ENCODE measurements at regions not wholly inside any gene's neighbourhood (a gene's known extent, or its start where the extent isn't known, plus 50 kb on each side); places are given as distances from the start of the nearest gene placed in this dataset.

DNA sequence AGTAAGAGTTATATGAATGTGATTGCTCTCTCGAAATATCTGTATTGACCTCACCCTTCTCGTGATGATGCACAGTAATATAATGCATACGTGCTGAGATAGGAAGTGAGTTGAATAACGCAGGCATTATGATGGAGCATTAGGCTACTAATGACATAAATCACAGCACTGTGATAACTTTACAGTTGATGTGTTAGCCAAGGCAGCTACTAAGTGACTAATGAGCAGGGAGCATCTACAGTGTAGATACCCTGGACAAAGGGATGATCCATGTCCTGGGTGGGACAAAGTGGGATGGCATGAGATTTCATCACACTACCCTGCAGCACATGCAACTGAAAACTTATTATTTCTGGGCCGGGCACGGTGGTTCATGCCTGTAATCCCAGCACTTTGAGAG lies 68.4 kb downstream of the HDGFL1 start:
- no peaks in the 10 kb centered on the region for H3K9me3 ChIP-seq
- H3K4me3 Mint-ChIP-seq, result no peak overlapping the region
- no peak overlapping the region for H3K27ac Mint-ChIP-seq
- H3K4me3 ChIP-seq (ENCODE audit: control insufficient read depth in 1 of 2, extremely low read depth in 1 of 2, low read length in 1 of 2), result no peak overlapping the region
- ChIA-PET CTCF (no interaction called here), POLR2A (no interaction called here)
- peaks cover 0 to 7% (median 0%) of the 10 kb centered on the region in 3 donors for H3K9me3 Mint-ChIP-seq
- H3K36me3 Mint-ChIP-seq, result no peaks in the 10 kb centered on the region
- H3K4me1 ChIP-seq (ENCODE audit: control insufficient read depth in 1 of 2, extremely low read depth in 1 of 2, insufficient read depth in 2 of 2, low read length in 2 of 2), result no peaks in the 10 kb centered on the region
- WGBS (ENCODE audit: insufficient coverage), result 100% methylated on average over 2 of the region's 6 CpGs
- H3K27me3 ChIP-seq (replicated peaks in 1 of 2; ENCODE audit: control insufficient read depth in 2 of 2, extremely low read depth in 1 of 2, insufficient read depth in 2 of 2, low read length in 1 of 2), result no peaks in the 10 kb centered on the region
- no peak for DNase-seq
- no peak for ATAC-seq (replicated peaks in 1 of 4)
- no peaks in the 10 kb centered on the region for H3K4me1 Mint-ChIP-seq
- H3K27ac ChIP-seq (ENCODE audit: low read length), result no peak overlapping the region
- no peaks in the 10 kb centered on the region for H3K27me3 Mint-ChIP-seq
- H3K36me3 ChIP-seq (ENCODE audit: control insufficient read depth in 2 of 2, extremely low read depth in 1 of 2, insufficient read depth in 1 of 2, low read length in 1 of 2), result no peaks in the 10 kb centered on the region

DNA sequence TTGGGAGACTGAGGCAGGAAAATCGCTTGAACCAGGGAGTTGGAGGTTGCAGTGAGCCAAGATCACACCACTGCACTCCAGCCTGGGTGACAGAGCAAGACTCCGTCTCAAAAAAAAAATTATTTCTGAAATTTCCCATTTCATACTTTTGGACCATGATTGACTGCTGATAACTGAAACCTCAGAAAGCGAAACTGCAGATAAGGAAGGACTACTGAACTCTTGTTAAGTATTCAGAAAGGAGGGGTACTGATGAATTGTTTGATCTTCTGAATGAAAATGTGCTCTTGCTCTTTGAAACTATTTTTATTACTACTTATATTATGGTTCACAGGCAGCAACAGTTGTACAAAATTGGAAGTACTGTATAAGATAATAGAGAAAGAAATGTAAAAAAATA lies 69.0 kb downstream of the HDGFL1 start:
- Mint-ChIP-seq H3K27me3 (no peaks in the 10 kb centered on the region), H3K9me3 (peaks cover 0 to 7% (median 0%) of the 10 kb centered on the region in 3 donors), H3K4me3 (no peak overlapping the region), H3K36me3 (no peaks in the 10 kb centered on the region), H3K4me1 (no peaks in the 10 kb centered on the region), H3K27ac (no peak overlapping the region)
- CTCF ChIA-PET, result no interaction called here
- Histone ChIP-seq H3K36me3 (ENCODE audit: control insufficient read depth in 2 of 2, extremely low read depth in 1 of 2, insufficient read depth in 1 of 2, low read length in 1 of 2) (no peaks in the 10 kb centered on the region), H3K27ac (ENCODE audit: low read length) (no peak overlapping the region), H3K9me3 (no peaks in the 10 kb centered on the region), H3K27me3 (replicated peaks in 1 of 2; ENCODE audit: control insufficient read depth in 2 of 2, extremely low read depth in 1 of 2, insufficient read depth in 2 of 2, low read length in 1 of 2) (no peaks in the 10 kb centered on the region), H3K4me1 (ENCODE audit: control insufficient read depth in 1 of 2, extremely low read depth in 1 of 2, insufficient read depth in 2 of 2, low read length in 2 of 2) (no peaks in the 10 kb centered on the region), H3K4me3 (ENCODE audit: control insufficient read depth in 1 of 2, extremely low read depth in 1 of 2, low read length in 1 of 2) (no peak overlapping the region)
- no CpG with 5 or more reads among the region's 3 CpGs for WGBS (ENCODE audit: insufficient coverage)
- ATAC-seq (replicated peaks in 1 of 4) (no peak), DNase-seq (no peak)
- POLR2A ChIA-PET, result no interaction called here

GRCh38 chr6:22642254-22642653 lies 72.9 kb downstream of the HDGFL1 start:
- Mint-ChIP-seq H3K4me1 (no peaks in the 10 kb centered on the region), H3K9me3 (peaks cover 0 to 3% (median 0%) of the 10 kb centered on the region in 3 donors), H3K27ac (no peak overlapping the region), H3K27me3 (no peaks in the 10 kb centered on the region), H3K4me3 (no peak overlapping the region), H3K36me3 (no peaks in the 10 kb centered on the region)
- DNase-seq, result no peak
- no peaks in the 10 kb centered on the region for H3K27me3 ChIP-seq (replicated peaks in 1 of 2; ENCODE audit: control insufficient read depth in 2 of 2, extremely low read depth in 1 of 2, insufficient read depth in 2 of 2, low read length in 1 of 2)
- POLR2A ChIA-PET, result no interaction called here
- no peak overlapping the region for H3K27ac ChIP-seq (ENCODE audit: low read length)
- no peaks in the 10 kb centered on the region for H3K4me1 ChIP-seq (ENCODE audit: control insufficient read depth in 1 of 2, extremely low read depth in 1 of 2, insufficient read depth in 2 of 2, low read length in 2 of 2)
- no peaks in the 10 kb centered on the region for H3K9me3 ChIP-seq
- CTCF ChIA-PET, result no interaction called here
- ATAC-seq (replicated peaks in 1 of 4), result no peak
- WGBS (ENCODE audit: insufficient coverage), result no CpG with 5 or more reads among the region's 2 CpGs
- no peaks in the 10 kb centered on the region for H3K36me3 ChIP-seq (ENCODE audit: control insufficient read depth in 2 of 2, extremely low read depth in 1 of 2, insufficient read depth in 1 of 2, low read length in 1 of 2)
- H3K4me3 ChIP-seq (ENCODE audit: control insufficient read depth in 1 of 2, extremely low read depth in 1 of 2, low read length in 1 of 2), result no peak overlapping the region

DNA sequence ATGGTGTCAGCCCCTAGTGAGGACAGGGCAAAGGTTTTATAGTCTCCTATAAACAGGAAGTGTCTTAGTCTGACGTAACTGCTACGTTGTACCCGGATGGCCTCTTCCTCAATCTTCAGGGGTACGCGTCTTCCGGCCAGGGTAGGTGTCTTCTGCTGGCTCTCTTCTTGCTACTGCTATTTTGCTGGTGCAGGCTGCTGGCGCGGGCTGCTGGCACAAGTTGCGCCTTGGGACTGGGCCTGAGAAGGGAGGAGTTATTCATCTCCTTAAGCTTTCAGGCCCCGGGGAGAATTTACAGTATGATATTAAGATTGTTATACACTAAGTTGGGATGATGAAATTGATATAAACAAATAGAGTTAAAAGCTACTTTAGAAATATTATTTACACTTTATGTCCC lies 74.4 kb downstream of the HDGFL1 start:
- Mint-ChIP-seq H3K4me1 (no peaks in the 10 kb centered on the region), H3K9me3 (peaks cover 0 to 3% (median 0%) of the 10 kb centered on the region in 3 donors), H3K27me3 (no peaks in the 10 kb centered on the region), H3K36me3 (no peaks in the 10 kb centered on the region), H3K4me3 (no peak overlapping the region), H3K27ac (no peak overlapping the region)
- no peak overlapping the region for H3K4me3 ChIP-seq (ENCODE audit: control insufficient read depth in 1 of 2, extremely low read depth in 1 of 2, low read length in 1 of 2)
- no peaks in the 10 kb centered on the region for H3K4me1 ChIP-seq (ENCODE audit: control insufficient read depth in 1 of 2, extremely low read depth in 1 of 2, insufficient read depth in 2 of 2, low read length in 2 of 2)
- ATAC-seq (replicated peaks in 1 of 4) (no peak), DNase-seq (no peak)
- no peak overlapping the region for H3K27ac ChIP-seq (ENCODE audit: low read length)
- no peaks in the 10 kb centered on the region for H3K27me3 ChIP-seq (replicated peaks in 1 of 2; ENCODE audit: control insufficient read depth in 2 of 2, extremely low read depth in 1 of 2, insufficient read depth in 2 of 2, low read length in 1 of 2)
- WGBS (ENCODE audit: insufficient coverage), result 100% methylated on average over 1 of the region's 10 CpGs
- CTCF ChIA-PET, result no interaction called here
- no peaks in the 10 kb centered on the region for H3K9me3 ChIP-seq
- POLR2A ChIA-PET, result no interaction called here
- no peaks in the 10 kb centered on the region for H3K36me3 ChIP-seq (ENCODE audit: control insufficient read depth in 2 of 2, extremely low read depth in 1 of 2, insufficient read depth in 1 of 2, low read length in 1 of 2)

DNA sequence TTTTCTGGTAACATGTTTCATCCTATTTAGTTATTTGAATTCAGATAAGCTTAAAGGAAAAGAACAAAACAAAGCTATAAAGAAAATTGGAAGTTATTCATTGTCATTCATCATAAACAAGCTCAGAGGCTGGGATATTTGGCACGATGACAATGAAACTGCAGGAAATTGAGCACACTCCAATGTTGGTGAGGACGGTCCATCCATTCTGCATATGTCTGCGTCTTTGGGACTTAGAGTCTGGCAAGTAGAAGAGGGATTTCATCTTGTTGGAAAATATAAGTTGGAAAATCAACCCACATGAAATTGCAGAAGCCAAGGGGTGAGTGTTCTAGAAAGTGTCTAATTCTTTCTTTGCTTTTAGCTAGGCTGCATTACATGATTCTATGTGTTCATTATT lies 78.4 kb downstream of the HDGFL1 start:
- Histone ChIP-seq H3K4me1 (ENCODE audit: control insufficient read depth in 1 of 2, extremely low read depth in 1 of 2, insufficient read depth in 2 of 2, low read length in 2 of 2) (no peaks in the 10 kb centered on the region), H3K27me3 (replicated peaks in 1 of 2; ENCODE audit: control insufficient read depth in 2 of 2, extremely low read depth in 1 of 2, insufficient read depth in 2 of 2, low read length in 1 of 2) (no peaks in the 10 kb centered on the region), H3K9me3 (no peaks in the 10 kb centered on the region), H3K4me3 (ENCODE audit: control insufficient read depth in 1 of 2, extremely low read depth in 1 of 2, low read length in 1 of 2) (no peak overlapping the region), H3K36me3 (ENCODE audit: control insufficient read depth in 2 of 2, extremely low read depth in 1 of 2, insufficient read depth in 1 of 2, low read length in 1 of 2) (no peaks in the 10 kb centered on the region), H3K27ac (ENCODE audit: low read length) (no peak overlapping the region)
- ChIA-PET POLR2A (no interaction called here), CTCF (no interaction called here)
- H3K27ac Mint-ChIP-seq, result no peak overlapping the region
- DNase-seq (no peak), ATAC-seq (replicated peaks in 1 of 4) (no peak)
- peaks cover 0 to 3% (median 0%) of the 10 kb centered on the region in 3 donors for H3K9me3 Mint-ChIP-seq
- no peak overlapping the region for H3K4me3 Mint-ChIP-seq
- H3K4me1 Mint-ChIP-seq, result no peaks in the 10 kb centered on the region
- no peaks in the 10 kb centered on the region for H3K27me3 Mint-ChIP-seq
- 100% methylated on average over 1 of the region's 3 CpGs for WGBS (ENCODE audit: insufficient coverage)
- no peaks in the 10 kb centered on the region for H3K36me3 Mint-ChIP-seq

DNA sequence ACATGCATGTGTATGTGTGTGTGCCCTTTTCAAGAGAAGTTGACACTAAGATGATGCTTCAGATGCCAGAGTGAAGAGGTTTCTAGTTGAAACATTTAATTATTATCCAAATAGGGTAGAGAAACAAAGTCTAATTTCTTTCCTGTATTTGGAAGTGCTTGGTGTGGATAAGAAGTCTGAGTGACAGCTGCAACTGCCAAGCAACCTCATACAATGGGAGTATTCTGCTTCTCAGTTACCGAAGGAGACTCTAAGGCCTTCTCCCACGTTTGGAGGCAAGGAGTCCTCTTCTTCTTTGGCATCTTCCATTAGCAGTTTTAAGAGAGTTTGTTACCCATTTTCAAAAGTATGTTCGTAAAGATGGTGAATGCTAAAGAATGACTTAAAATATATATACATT lies 82.4 kb downstream of the HDGFL1 start:
- Mint-ChIP-seq H3K4me3 (no peak overlapping the region), H3K4me1 (no peaks in the 10 kb centered on the region), H3K9me3 (no peaks in the 10 kb centered on the region), H3K27ac (no peak overlapping the region), H3K36me3 (no peaks in the 10 kb centered on the region), H3K27me3 (no peaks in the 10 kb centered on the region)
- no peaks in the 10 kb centered on the region for H3K27me3 ChIP-seq (replicated peaks in 1 of 2; ENCODE audit: control insufficient read depth in 2 of 2, extremely low read depth in 1 of 2, insufficient read depth in 2 of 2, low read length in 1 of 2)
- ATAC-seq (replicated peaks in 1 of 4) (no peak), DNase-seq (no peak)
- no peak overlapping the region for H3K27ac ChIP-seq (ENCODE audit: low read length)
- H3K4me1 ChIP-seq (ENCODE audit: control insufficient read depth in 1 of 2, extremely low read depth in 1 of 2, insufficient read depth in 2 of 2, low read length in 2 of 2), result no peaks in the 10 kb centered on the region
- WGBS (ENCODE audit: insufficient coverage), result no CpG with 5 or more reads among the region's 3 CpGs
- H3K9me3 ChIP-seq, result no peaks in the 10 kb centered on the region
- POLR2A ChIA-PET, result no interaction called here
- no peak overlapping the region for H3K4me3 ChIP-seq (ENCODE audit: control insufficient read depth in 1 of 2, extremely low read depth in 1 of 2, low read length in 1 of 2)
- no peaks in the 10 kb centered on the region for H3K36me3 ChIP-seq (ENCODE audit: control insufficient read depth in 2 of 2, extremely low read depth in 1 of 2, insufficient read depth in 1 of 2, low read length in 1 of 2)
- CTCF ChIA-PET, result no interaction called here

DNA sequence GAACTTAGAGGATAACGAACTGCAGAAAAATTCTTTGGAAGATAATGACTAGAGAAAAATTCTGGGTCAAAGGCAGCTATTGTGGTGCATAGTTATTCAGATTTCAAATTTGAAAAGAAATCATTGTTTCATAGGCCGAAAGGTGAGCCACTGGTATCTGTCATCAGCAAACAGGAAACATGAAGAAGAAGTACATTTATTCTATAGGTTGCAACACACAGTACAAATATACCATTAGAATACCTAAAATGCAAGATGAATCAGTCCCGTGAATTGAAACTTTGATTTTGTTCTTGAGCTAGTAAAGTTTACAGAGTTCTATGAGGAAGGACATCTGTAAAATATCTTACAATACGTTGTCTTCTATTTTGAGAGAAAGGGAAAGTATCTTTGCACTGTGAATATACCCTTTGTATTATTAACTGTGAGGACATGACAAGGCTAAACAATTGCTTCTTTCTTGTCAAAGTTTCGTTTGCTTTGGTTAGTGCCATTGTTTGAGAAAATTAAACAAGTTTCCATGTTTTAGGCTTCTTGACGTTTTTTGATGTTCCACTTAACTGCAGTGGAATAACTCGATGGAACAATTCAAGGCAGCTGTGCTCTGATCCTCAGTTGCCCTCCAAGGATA lies 84.7 kb downstream of the HDGFL1 start:
- Mint-ChIP-seq H3K4me3 (no peak overlapping the region), H3K27me3 (no peaks in the 10 kb centered on the region), H3K9me3 (peaks cover 0 to under 1% (median 0%) of the 10 kb centered on the region in 3 donors), H3K4me1 (no peaks in the 10 kb centered on the region), H3K27ac (no peak overlapping the region), H3K36me3 (no peaks in the 10 kb centered on the region)
- Histone ChIP-seq H3K4me1 (ENCODE audit: control insufficient read depth in 1 of 2, extremely low read depth in 1 of 2, insufficient read depth in 2 of 2, low read length in 2 of 2) (no peaks in the 10 kb centered on the region), H3K27me3 (replicated peaks in 1 of 2; ENCODE audit: control insufficient read depth in 2 of 2, extremely low read depth in 1 of 2, insufficient read depth in 2 of 2, low read length in 1 of 2) (no peaks in the 10 kb centered on the region), H3K27ac (ENCODE audit: low read length) (no peak overlapping the region), H3K9me3 (no peaks in the 10 kb centered on the region), H3K36me3 (ENCODE audit: control insufficient read depth in 2 of 2, extremely low read depth in 1 of 2, insufficient read depth in 1 of 2, low read length in 1 of 2) (no peaks in the 10 kb centered on the region), H3K4me3 (ENCODE audit: control insufficient read depth in 1 of 2, extremely low read depth in 1 of 2, low read length in 1 of 2) (no peak overlapping the region)
- 60% methylated on average over 1 of the region's 7 CpGs for WGBS (ENCODE audit: insufficient coverage)
- DNase-seq, result no peak
- CTCF ChIA-PET, result no interaction called here
- POLR2A ChIA-PET, result no interaction called here
- ATAC-seq (replicated peaks in 1 of 4), result no peak

Measured in T-cell (primary cell).